HPDE6-E6E7 (cell line): ENCODE measurements at regions not wholly inside any gene's neighbourhood (a gene's known extent, or its start where the extent isn't known, plus 50 kb on each side); places are given as distances from the start of the nearest gene placed in this dataset.
"Not testable (repeated sequence)": the region's sequence is repeated elsewhere in the genome, so short reads cannot be mapped to it uniquely, and the experiment has no call there.

Experiments
- DNase-seq: peaks from one replicate; pipeline ENCODE4 v3.0.0; 2011; ENCODE audit warnings: missing footprints; ENCODE audit errors: extremely low spot score

DNA sequence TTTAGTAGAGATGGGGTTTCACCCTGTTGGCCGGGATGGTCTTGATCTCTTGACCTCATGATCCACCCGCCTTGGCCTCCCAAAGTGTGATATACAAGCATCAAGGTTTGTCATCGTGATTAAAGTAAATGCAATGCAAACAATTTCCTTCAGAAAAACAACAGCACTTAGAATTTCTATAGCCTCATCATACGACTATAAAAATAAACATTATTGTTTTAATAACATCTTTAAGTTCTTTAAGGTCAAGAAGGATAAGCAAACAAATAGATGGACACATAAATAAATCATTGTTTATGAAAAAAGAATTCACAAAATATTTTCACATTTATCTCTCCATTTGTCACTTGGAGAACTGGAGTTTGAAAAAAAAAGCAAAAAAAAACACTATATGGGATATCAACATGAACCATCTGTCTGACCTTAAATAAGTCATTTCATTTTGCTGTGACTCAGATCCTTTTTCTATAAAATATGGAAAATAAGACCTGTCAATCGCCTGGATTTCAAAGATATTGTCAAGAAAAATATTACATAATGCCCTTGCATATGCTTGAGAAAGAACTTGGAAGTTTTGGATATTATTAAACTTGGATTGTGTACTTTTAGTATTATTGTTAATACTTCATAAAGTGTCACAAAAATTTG lies 642.0 kb upstream of the KCNMB2 start:
- no peak for DNase-seq

- no peak for DNase-seq
These were observed 638.1 kb upstream of the KCNMB2 start for GRCh38 chr3:177898185-177898584.

DNA sequence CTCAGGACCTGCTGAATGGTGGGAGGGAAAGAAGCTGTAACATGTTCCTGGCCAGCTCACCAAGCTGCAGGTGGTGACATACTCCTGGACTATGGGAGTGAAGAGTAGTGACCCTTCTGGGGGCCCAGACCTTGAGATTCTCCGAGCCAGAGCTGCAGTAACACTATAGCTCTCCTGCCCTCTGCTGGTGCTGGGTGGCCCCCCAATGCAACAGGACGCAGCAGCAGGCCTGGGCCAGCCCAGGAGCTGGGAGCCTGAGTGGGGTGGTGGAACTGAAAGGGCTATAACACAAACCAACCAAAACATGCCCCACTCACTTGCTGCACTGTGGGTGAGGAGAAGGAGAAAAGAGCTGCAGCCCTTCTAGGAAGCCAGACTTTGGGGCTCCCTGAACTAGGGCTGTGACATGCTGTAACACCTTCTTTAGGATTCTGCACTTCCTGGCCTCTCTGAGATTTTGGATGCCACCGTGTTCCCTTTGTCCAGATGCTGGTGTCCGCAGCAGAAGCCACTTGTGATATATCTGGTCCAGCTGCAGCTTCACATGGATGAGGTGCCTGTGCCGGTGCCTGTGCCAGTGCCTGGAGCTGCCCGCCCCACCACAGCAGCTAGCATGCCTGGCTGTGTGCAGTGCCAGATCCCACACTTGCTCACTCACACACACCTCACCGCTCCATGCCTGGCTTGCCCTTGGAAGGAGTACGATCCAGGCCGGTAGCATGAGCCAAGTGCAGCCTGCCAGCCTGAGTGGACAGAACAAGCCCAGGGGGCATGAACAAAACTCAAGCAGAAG lies 636.8 kb upstream of the KCNMB2 start:
- no peak for DNase-seq

DNA sequence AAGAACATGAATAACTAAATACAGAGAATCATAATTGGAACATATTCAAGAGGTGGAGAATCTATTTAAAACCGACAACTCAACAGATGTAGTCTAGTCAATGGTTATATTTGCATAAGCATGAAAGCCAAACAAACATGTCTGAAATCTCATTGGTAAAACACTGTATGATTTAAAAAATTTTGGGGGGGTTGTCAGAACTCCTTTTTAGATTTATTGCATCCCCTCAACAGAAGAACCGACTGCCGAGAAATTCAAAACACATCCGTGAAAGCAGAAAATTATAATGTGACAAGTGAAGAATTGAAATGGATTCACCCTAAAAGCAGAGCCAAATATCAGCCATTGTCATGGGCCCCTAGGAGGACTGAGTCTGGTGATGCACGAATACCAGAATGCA lies 633.4 kb upstream of the KCNMB2 start:
- no peak for DNase-seq

DNA sequence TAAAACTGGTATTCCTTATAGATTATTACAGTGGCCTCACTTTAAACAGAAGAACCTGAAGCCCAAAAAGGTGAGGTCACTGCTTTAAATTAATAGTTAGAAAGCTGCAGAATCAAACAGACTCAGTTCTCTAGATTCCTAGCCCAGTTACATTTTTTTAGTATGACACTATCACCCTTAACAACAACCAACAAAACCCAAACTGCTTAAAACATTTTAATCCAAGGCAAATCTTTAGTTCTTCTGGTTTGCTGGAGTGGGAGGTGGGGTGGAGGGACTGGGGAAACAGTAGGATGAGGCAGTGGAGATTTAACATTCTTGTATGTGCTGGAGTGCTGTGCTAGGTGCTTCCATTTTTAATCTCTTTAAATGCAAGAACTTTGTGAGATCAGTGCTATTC lies 631.6 kb upstream of the KCNMB2 start:
- no peak for DNase-seq

- no peak for DNase-seq
These were observed 630.8 kb upstream of the KCNMB2 start for GRCh38 chr3:177905173-177906125.

- no peak for DNase-seq
These were observed 630.1 kb upstream of the KCNMB2 start for GRCh38 chr3:177906126-177906511.

DNA sequence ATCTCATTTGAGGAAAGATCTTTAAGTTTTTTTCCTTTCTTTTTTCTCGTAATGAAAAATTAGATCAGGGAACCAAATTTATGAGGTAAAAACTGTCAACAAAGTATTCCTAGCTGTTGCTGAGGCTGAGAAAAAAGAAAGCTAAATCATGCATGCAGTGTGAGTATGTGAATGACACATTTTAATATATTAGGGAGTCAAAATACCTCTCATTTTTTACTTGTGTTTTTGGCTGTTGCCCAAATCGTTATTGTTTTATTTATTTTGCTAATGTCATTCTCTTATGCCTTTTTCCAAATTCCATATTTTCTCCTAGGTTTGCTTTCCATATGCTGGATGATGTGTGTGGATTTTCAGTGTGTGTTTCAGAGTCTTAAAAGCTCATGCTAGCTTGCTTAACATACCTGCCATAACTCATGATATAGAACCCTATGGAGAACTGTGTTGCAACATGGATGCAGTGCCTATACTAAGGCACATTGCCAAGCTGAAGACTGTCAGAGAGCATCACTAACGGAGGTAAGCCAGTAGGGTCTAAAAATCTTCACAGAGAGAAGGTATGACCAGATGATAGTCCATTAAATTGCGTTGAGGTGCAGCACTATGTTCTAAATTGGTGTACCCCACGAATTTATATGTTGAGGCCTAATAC lies 629.5 kb upstream of the KCNMB2 start:
- no peak for DNase-seq

DNA sequence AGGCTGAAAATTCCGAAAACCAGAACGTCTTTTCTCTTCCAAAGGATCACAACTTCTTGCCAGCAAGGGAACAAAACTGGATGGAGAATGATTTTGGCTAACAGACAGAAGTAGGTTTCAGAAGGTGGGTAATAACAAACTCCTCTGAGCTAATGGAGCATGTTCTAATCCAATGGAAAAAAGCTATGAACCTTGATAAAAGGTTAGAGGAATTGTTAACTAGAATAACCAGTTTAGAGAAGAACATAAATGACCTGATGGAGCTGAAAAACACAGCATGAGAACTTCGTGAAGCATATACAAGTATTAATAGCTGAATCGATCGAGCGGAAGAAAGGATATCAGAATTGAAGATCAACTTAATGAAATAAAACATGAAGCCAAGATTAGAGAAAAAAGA lies 626.7 kb upstream of the KCNMB2 start:
- not testable (repeated sequence) for DNase-seq

GRCh38 chr3:177914224-177914623 lies 622.0 kb upstream of the KCNMB2 start:
- DNase-seq = no peak

GRCh38 chr3:177916461-177916860 lies 619.8 kb upstream of the KCNMB2 start:
- no peak for DNase-seq

DNA sequence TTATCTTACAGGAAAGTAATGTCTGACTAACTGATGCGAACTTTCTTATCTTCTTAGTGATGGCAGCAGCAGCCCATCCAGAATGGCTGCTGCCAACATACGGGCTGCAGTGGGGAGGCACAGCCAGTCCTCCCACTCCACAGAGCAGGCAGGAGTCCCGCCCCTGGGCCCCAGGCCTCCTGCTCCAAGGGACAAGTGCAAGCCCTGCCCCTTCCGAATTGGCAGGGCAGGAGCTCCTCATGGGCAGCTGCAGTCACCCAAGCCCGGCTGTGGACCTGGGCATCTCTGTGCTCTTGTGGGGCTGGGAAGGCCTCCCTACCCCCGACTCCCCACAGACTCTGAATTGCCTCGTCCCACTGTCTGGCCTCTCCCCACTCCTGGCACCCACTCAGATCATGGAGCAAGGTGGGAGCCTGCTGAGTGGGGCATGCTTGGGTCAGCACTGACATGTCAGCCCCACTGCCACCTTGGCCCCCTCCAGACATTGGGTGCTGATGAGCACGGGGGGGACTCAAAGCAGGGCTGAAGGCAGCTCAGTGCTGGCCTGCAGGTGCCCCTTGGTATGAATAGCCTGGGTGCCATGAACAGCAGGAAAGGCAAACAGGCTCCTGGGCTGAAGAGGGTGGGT lies 618.9 kb upstream of the KCNMB2 start:
- no peak for DNase-seq

GRCh38 chr3:177921153-177921552 lies 615.1 kb upstream of the KCNMB2 start:
- no peak for DNase-seq

GRCh38 chr3:177924261-177924660 lies 612.0 kb upstream of the KCNMB2 start:
- DNase-seq = no peak

GRCh38 chr3:177928172-177928873 lies 607.9 kb upstream of the KCNMB2 start:
- DNase-seq = peak; percentile 61

DNA sequence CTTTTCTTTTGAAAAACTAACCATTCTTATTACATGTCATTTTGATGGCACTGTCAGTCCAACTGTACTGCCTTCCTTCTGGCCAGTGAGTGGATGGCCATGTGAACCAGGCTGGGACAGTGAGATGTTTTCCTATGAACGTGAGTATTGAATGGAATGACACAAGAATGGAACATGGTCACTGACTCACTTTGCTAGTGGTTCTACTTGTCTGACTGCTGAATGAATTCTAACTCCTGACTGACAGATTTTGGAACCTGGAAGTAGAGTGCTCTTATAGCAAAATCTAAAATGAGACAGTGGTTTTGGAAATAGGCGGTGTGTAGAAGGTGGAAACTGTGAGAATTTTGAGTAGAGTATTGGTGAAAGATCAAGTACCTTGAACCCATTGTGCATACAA lies 606.9 kb upstream of the KCNMB2 start:
- peak; percentile 31 for DNase-seq

DNA sequence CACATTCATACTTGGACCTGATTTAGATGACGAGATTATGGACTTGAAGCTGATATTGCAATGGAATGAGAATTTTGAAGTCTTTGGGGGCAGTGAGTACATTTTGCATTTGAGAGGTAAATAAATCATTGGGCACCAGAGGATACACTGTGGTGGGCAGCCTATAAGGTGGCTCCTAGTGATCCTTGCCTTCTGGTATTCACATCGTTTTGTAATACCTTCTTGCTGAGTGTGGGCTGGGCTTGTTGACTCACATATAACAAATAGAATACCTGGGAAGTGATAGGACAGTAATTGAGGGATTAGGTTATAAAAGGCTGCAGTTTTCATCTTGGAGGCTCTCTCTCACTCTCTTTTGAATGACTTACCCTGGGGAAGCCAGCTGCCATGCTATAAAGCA lies 605.5 kb upstream of the KCNMB2 start:
- DNase-seq = no peak

- DNase-seq = no peak
These were observed 604.9 kb upstream of the KCNMB2 start for GRCh38 chr3:177931346-177931745.

DNA sequence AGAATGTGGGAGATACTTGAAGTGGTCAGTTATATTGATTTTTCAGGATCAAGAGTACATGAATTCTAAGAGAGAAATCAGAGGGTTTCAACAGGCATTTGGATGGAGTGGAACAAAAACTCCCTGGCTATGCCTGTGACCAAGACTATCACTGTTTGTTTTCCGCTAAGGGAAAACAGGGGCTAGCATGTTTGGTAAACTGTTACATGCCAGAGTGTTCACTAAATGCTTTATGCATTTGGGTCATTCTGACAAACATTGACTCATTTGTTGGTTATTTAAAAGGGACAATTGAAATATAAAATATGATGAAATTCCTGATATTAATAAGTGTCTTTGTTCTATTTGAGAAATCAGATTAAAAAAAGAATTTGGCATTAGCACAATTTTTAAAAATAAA lies 603.9 kb upstream of the KCNMB2 start:
- no peak for DNase-seq

GRCh38 chr3:177932750-177933660 lies 603.2 kb upstream of the KCNMB2 start:
- DNase-seq = no peak
